ENCODE measurements at regions not wholly inside any gene's neighbourhood (a gene's known extent, or its start where the extent isn't known, plus 50 kb on each side); places are given as distances from the start of the nearest gene placed in this dataset.

GRCh38 chr20:63060057-63060991 is 53.6 kb upstream of the BHLHE23 start:
- TF ChIP-seq CTCF (conservative IDR thresholded peaks at IDR 0.05; ENCODE audit: low read length), result no peak
- peak; percentile 46 for DNase-seq (ENCODE audit: low read depth)
- H3K4me3 ChIP-seq (ENCODE audit: low read length), result no peak overlapping the region

DNA sequence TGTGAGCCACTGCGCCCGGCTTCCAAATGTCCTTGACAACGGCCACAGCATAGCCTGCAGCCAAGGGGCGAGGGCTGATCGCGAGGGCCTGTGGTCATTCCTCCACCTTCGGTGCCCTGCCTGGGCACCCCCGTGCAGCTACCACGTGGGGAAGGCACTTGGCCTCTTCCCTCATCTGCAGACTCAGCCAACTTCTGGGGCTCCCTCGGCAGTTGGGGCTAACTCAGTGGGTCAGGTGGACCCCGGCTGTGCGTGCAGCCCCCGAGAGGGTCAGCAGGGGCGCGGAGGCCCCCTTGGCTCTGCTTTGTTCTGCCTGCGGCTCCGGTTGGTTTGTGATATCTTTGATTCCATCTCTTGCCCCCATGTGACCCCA is 52.9 kb upstream of the BHLHE23 start:
- TF ChIP-seq CTCF (conservative IDR thresholded peaks at IDR 0.05; ENCODE audit: low read length), result no peak
- H3K4me3 ChIP-seq (ENCODE audit: low read length), result no peak overlapping the region
- no peak for DNase-seq (ENCODE audit: low read depth)

DNA sequence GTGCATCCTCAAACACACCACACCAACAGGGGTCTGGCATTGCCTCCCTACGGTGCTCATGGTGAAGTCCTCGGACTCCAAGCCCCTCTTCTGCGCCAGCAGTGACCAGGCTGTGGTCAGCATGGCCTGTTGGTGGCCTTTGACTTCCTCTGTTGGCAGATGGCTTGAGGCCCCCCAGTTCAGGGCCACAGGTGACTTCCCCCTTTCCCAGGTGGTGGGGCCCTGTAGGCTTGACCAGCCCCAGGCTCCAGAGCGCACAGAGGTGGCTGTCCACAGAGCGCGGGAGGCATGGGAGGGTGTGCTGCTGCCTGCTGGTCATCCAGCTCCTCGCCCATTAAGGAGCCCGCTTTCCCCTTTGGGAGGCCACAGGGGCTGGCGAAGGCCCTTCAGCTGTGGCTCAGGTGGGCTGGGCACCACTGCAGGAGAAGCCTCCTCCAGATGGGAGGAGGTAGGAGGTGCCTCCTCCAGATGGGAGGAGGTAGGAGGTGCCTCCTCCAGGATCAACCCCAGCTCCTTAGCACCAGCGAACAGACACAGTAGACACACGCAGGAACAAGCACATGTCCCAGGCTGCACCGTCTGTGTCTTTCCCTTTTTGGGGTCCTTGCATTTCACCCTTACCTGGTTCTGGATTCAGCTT is 52.1 kb upstream of the BHLHE23 start:
- H3K4me3 ChIP-seq (ENCODE audit: low read length), result no peak overlapping the region
- no peak for DNase-seq (ENCODE audit: low read depth)
- no peak for TF ChIP-seq CTCF (conservative IDR thresholded peaks at IDR 0.05; ENCODE audit: low read length)

DNA sequence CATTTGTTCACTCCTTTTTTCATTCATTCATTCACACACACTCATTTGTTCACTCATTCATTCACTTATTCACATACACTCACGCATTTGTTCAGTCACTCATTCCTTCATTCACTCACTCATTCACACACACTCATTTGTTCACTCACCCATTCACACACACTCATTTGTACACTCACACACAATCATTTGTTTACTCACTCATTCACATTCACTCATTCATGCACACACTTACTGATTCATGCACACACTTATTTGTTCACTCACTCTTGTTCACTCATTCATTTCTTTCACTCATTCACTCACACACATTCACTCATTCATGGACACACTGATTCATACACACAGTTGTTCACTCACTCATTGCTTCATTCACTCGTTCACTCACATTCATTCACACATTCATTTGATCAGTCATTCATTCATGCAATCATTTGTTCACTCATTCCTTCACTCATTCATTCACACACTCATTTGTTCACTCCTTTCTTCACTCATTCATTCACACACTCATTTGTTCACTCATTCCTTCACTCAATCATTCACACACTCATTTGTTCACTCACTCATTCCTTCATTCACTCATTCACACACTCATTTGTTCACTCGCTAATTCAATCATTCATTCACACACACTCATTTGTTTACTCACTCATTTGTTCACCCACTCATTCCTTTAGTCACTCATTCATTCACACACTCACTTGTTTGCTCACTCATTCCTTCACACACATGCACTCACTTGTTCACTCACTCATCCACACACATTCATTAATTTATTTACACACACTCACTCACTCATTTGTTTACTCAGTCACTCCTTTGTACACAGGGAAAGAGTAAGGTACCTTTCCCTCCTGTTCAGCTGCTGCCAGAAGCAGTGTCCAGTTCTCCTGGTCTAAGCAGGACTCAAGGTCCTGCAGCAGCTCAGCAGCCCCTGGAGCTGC is 50.7 kb upstream of the BHLHE23 start:
- no peak for TF ChIP-seq CTCF (conservative IDR thresholded peaks at IDR 0.05; ENCODE audit: low read length)
- peak; percentile 12 for DNase-seq (ENCODE audit: low read depth)
- H3K4me3 ChIP-seq (ENCODE audit: low read length), result no peak overlapping the region

GRCh38 chr20:63056236-63057170 is 49.7 kb upstream of the BHLHE23 start:
- no peak overlapping the region for H3K4me3 ChIP-seq (ENCODE audit: low read length)
- TF ChIP-seq CTCF (conservative IDR thresholded peaks at IDR 0.05; ENCODE audit: low read length), result peak; percentile 54
- DNase-seq (ENCODE audit: low read depth), result peak; percentile 29

All from AG10803 (cell line).